HG03432 (cell line): ENCODE measurements at regions not wholly inside any gene's neighbourhood (a gene's known extent, or its start where the extent isn't known, plus 50 kb on each side); places are given as distances from the start of the nearest gene placed in this dataset.
A peak's percentile ranks its signal among the peaks of the same experiment; 100 is the strongest.
"Not testable (repeated sequence)": the region's sequence is repeated elsewhere in the genome, so short reads cannot be mapped to it uniquely, and the experiment has no call there.

Source experiments
- ATAC-seq: cut with Tn5 transposase; IDR thresholded peaks from one replicate; pipeline ENCODE4 v1.9.1; 2021; ENCODE audit warnings: mild to moderate bottlenecking, moderate library complexity; ENCODE audit not compliant: unreplicated experiment

DNA sequence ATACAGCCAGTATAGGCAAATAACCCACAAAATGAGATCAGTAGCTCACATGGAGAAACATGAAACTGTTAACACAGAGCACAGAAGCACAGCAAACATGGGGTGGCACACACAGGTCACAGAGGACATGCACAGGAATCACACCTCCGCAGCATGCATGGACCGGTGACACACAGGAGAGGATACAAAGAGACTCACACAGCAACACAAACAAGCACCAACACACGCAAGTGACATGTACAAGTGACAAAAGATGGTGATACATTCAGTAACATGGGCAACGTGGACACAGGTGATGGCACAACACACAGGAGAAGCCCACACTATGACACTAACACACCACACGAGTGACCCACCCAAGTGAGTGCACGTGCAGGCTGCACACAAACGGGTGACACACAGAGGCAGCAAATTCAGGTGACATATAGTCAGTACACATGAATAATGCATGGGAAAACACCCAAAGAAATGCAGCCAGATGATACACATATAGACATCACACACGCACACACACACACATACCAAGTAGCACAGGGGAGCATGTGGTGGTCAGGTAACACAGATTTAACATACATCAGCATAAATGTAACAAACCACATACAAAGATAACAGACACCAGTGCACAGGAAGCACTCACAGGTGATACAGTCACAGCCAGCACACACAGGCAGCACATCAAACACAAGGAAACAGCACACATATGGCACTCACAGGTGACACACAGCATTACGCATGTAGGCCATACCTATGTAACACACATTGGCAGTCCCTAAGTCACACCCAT, 216.0 kb upstream of the SFSWAP start:
- ATAC-seq = no peak

- ATAC-seq = no peak
These were observed 212.9 kb upstream of the SFSWAP start for GRCh38 chr12:131497966-131498365.

DNA sequence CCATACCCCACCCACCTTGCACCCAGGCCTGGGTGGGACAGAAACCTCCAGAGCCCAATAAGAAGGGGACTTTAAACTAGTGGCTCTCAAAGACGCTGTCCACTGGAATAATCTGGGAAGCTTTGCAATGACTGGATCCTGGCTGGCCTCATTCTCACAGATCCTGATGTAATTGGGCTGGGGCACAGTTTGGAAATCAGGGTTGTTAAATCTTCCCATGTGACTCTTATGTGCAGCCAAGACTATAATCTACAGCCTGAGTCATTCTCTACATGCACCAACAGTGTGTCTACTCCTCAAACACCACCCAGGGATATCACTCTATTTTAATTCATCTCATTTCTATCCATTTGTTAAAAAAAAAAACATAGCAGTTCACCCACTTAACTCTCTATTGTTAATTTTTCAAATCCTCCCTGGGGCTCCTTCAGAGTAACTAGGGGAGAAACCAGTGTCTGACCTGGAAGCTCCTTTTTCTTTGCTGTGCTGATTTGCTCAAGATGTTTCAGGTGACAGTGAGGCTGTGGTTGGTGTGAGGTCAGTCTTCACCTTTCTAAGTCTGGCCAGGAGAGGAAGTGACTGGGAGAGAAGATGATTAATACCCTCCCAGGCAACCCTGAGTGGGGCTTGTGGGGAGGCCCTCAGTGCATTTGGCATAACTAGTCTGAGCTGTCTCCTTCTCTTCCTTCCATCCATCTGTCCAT, 211.6 kb upstream of the SFSWAP start:
- ATAC-seq = no peak

DNA sequence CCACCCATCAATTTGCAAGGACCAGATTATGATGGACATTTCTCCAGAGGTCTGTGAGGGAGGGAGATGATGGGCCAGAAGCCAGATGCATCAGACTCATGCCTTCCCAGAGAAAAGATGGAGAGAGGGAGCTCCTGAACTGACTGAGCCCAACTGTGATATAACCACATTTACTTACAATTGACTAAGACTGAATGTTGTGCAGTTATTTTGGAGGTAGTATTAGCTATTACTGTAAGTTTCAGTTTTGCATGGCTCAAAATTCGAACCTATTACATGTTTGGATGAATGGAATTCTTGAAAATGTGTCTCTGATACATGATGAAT, 211.1 kb upstream of the SFSWAP start:
- no peak for ATAC-seq

- no peak for ATAC-seq
These were observed 210.3 kb upstream of the SFSWAP start for GRCh38 chr12:131500564-131500963.

- no peak for ATAC-seq
These were observed 205.3 kb upstream of the SFSWAP start for GRCh38 chr12:131505561-131505960.

- no peak for ATAC-seq
These were observed 204.5 kb upstream of the SFSWAP start for GRCh38 chr12:131506426-131506825.

- no peak for ATAC-seq
These were observed 203.8 kb upstream of the SFSWAP start for GRCh38 chr12:131507094-131507493.

- ATAC-seq = no peak
These were observed 203.0 kb upstream of the SFSWAP start for GRCh38 chr12:131507881-131508280.

- ATAC-seq = no peak
These were observed 201.2 kb upstream of the SFSWAP start for GRCh38 chr12:131509701-131510100.

DNA sequence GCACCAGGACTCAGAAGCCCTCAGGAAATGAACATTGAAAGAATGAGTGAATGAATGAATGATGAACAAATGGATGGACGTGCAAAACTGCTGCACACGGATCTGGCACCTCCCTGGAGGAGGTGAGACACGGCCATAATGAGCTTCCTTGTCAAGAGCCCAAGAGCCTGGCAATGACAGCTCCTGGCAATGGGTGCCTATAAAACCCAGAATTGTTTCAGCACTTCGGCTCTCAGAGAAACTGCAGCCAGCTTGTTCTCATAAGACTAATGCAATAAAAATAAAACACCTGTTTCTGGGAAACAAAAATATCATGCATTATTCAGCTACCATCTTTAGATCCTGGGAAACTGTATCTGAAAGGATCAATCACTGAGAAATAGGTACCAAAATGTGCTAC, 200.5 kb upstream of the SFSWAP start:
- ATAC-seq = no peak

DNA sequence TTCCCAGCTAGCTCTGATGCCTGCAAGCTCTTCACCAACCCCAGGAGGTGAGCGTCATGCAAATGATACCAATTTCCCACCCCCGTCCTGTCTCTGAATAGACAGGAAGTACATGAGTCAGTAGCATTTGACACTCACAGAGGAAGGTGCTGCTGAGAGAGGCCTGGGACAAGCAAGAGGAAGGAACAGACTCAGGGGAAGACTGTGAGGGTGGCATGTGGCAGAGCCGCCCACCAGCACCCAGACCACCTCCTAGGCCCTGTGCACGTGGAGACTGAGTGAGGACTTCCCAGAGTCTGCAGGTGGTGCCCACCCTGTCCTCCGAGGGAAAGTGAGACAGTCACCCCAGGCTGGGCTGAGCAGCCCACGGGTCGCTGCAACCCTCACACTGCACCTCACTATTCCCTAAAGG, 199.5 kb upstream of the SFSWAP start:
- ATAC-seq = peak; percentile 97

- peak; percentile 33 for ATAC-seq
These were observed 198.9 kb upstream of the SFSWAP start for GRCh38 chr12:131511803-131512561.

DNA sequence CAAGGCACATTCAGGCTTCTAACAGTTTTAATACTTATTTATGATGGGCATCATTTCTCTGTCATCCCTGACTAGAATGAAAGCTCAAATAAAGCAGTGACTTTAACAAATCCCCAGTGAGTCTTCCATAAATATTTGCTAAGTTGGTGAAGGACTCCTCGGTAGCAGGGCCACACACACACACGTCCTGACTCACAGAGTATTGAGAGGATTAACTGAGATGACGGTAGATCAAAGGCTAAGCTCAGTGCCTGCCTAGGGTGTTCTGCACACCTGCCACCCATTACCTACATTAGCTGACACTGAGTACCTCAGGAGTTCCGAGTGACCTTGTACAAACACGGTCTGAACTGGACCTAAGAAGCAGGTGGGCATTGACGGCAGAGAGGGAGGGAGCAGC, 197.3 kb upstream of the SFSWAP start:
- no peak for ATAC-seq

GRCh38 chr12:131520553-131520952, 190.3 kb upstream of the SFSWAP start:
- ATAC-seq = not testable (repeated sequence)

GRCh38 chr12:131521326-131521725, 189.6 kb upstream of the SFSWAP start:
- no peak for ATAC-seq

GRCh38 chr12:131525795-131526508, 184.9 kb upstream of the SFSWAP start:
- no peak for ATAC-seq

DNA sequence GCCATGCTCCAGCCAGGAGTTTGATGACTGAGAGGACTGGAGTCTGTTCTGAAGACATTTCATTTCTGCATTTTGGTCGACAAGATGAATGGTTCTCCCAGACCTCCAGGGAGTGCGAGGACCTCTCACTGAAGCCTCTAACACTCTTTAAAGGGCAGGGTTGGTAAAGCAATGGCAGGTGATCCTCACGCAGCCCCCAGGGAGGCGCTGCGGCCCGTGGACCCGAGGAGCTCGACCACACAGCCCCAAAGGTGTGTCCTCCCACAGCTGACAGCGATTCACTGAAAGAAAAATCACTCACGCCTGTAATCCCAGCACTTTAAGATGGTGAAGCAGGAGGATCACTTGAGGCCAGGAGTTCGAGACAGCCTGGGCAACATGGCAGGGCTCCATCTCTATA, 183.8 kb upstream of the SFSWAP start:
- ATAC-seq = no peak

- ATAC-seq = no peak
These were observed 183.2 kb upstream of the SFSWAP start for GRCh38 chr12:131527736-131528135.

- no peak for ATAC-seq
These were observed 182.7 kb upstream of the SFSWAP start for GRCh38 chr12:131528144-131528543.

GRCh38 chr12:131528667-131529066, 182.2 kb upstream of the SFSWAP start:
- ATAC-seq = no peak
